ENCODE measurements at regions not wholly inside any gene's neighbourhood (a gene's known extent, or its start where the extent isn't known, plus 50 kb on each side); places are given as distances from the start of the nearest gene placed in this dataset.

GRCh38 chr13:109858319-109858718 is 71.9 kb upstream of the IRS2 start:
- TF ChIP-seq CTCF (conservative IDR thresholded peaks at IDR 0.05; ENCODE audit: low read depth, low read length), result no peak
- no peak overlapping the region for H3K4me3 ChIP-seq (ENCODE audit: low read depth, low read length)
- no peak for DNase-seq (ENCODE audit: low read depth)

GRCh38 chr13:109857803-109858202 is 71.4 kb upstream of the IRS2 start:
- TF ChIP-seq CTCF (conservative IDR thresholded peaks at IDR 0.05; ENCODE audit: low read depth, low read length), result no peak
- no peak for DNase-seq (ENCODE audit: low read depth)
- no peak overlapping the region for H3K4me3 ChIP-seq (ENCODE audit: low read depth, low read length)

GRCh38 chr13:109857325-109857724 is 70.9 kb upstream of the IRS2 start:
- H3K4me3 ChIP-seq (ENCODE audit: low read depth, low read length), result no peak overlapping the region
- TF ChIP-seq CTCF (conservative IDR thresholded peaks at IDR 0.05; ENCODE audit: low read depth, low read length), result no peak
- no peak for DNase-seq (ENCODE audit: low read depth)

- no peak overlapping the region for H3K4me3 ChIP-seq (ENCODE audit: low read depth, low read length)
- DNase-seq (ENCODE audit: low read depth), result no peak
- no peak for TF ChIP-seq CTCF (conservative IDR thresholded peaks at IDR 0.05; ENCODE audit: low read depth, low read length)
These were observed 70.0 kb upstream of the IRS2 start for GRCh38 chr13:109856350-109856749.

- no peak overlapping the region for H3K4me3 ChIP-seq (ENCODE audit: low read depth, low read length)
- no peak for DNase-seq (ENCODE audit: low read depth)
- TF ChIP-seq CTCF (conservative IDR thresholded peaks at IDR 0.05; ENCODE audit: low read depth, low read length), result no peak
These were observed 66.8 kb upstream of the IRS2 start for GRCh38 chr13:109853153-109853552.

GRCh38 chr13:109846185-109846584 is 59.8 kb upstream of the IRS2 start:
- no peak for TF ChIP-seq CTCF (conservative IDR thresholded peaks at IDR 0.05; ENCODE audit: low read depth, low read length)
- no peak for DNase-seq (ENCODE audit: low read depth)
- no peak overlapping the region for H3K4me3 ChIP-seq (ENCODE audit: low read depth, low read length)

GRCh38 chr13:109844396-109844795 is 58.0 kb upstream of the IRS2 start:
- no peak overlapping the region for H3K4me3 ChIP-seq (ENCODE audit: low read depth, low read length)
- TF ChIP-seq CTCF (conservative IDR thresholded peaks at IDR 0.05; ENCODE audit: low read depth, low read length), result no peak
- peak; percentile 56 for DNase-seq (ENCODE audit: low read depth)
